Esophagus squamous epithelium (tissue), 5 donors: ENCODE measurements at regions not wholly inside any gene's neighbourhood (a gene's known extent, or its start where the extent isn't known, plus 50 kb on each side); places are given as distances from the start of the nearest gene placed in this dataset.
"Not testable (repeated sequence)": the region's sequence is repeated elsewhere in the genome, so short reads cannot be mapped to it uniquely, and the experiment has no call there.

Source experiments
- DNase-seq: peaks from one replicate; lab custom pipeline; 2025; lab: John Stamatoyannopoulos, UW
- H3K27ac ChIP-seq, 4 donors: fragments of 200-600 bp; sonication (generic); one replicate each; pipeline ENCODE4 v1.5.1; 2016 to 2019; ENCODE audit warnings: mild to moderate bottlenecking in 1 of 4
- H3K27me3 ChIP-seq, 4 donors: fragments of 200-600 bp; sonication (generic); 1 replicate in 3 of 4; 2 replicates in 1 of 4; pipeline versions ENCODE4 v1.5.1 to v1.6.0; 2017 to 2021; ENCODE audit warnings: antibody characterized with exemption in 1 of 4
- H3K36me3 ChIP-seq, 3 donors: fragments of 200-600 bp; sonication (generic); one replicate each; pipeline ENCODE4 v1.5.1; 2016 to 2019
- H3K4me1 ChIP-seq, 3 donors: fragments of 200-600 bp; sonication (generic); one replicate each; pipeline ENCODE4 v1.5.1; 2017 to 2019
- H3K4me3 ChIP-seq, 4 donors: fragments of 200-600 bp; sonication (generic); 1 replicate in 3 of 4; 2 replicates in 1 of 4; pipeline ENCODE4 v1.5.1; 2016 to 2019; ENCODE audit warnings: mild to moderate bottlenecking in 2 of 4, moderate library complexity in 1 of 4
- H3K9me3 ChIP-seq, 3 donors: fragments of 200-600 bp; sonication (generic); one replicate each; pipeline ENCODE4 v1.5.1; 2016 to 2019
- CTCF ChIP-seq, 6 experiments: fragments of 450-650 bp in 4 of 6; fragments of 200-600 bp in 2 of 6; sonication (generic) in 2 of 6; IDR thresholded peaks; one replicate each; pipeline ENCODE4 v1.5.1; 2016 to 2019; ENCODE audit warnings: antibody characterized with exemption in 6 of 6, mild to moderate bottlenecking in 4 of 6, moderate library complexity in 4 of 6
- POLR2A ChIP-seq, 4 donors: fragments of 450-650 bp; IDR thresholded peaks; one replicate each; pipeline ENCODE4 v1.6.1; 2017; ENCODE audit warnings: antibody characterized with exemption in 4 of 4, mild to moderate bottlenecking in 4 of 4, moderate library complexity in 3 of 4
- WGBS, 2 donors: methylation state at CpG; one replicate each; pipeline ENCODE4 v1.1.5; 2018; 5-methylcytosine and 5-hydroxymethylcytosine counted together
- intact Hi-C: fragments of 100-400 bp; cut with DNase I; formaldehyde crosslinking; loops from one replicate; pipeline ENCODE4 v1.15.0; 2022
- donor health status: DM: yes; HTN: yes; CAD: no.

GRCh38 chr1:146409817-146410441 lies 181.1 kb upstream of the NOTCH2NLA start:
- intact Hi-C loops, H3K4me1 ChIP-seq, H3K9me3 ChIP-seq, DNase-seq, H3K27me3 ChIP-seq, H3K36me3 ChIP-seq: not testable (repeated sequence)
- Histone ChIP-seq H3K27ac (peak overlapping the region; percentile 77 to 84 (median 80)), H3K4me3 (peak overlapping the region; percentile 16 to 53 (median 37))
- TF ChIP-seq POLR2A (IDR thresholded peaks at IDR 0.05), result peak in 2 of 4 donors; percentile 66 to 77
- 15 to 35% methylated on average over 21 to 22 of the region's 26 CpGs for WGBS, 2 donors

GRCh38 chr1:146409116-146409801 lies 180.4 kb upstream of the NOTCH2NLA start:
- H3K27ac ChIP-seq, result peak overlapping the region; percentile 77 to 84 (median 80)
- not testable (repeated sequence) for H3K4me1 ChIP-seq, DNase-seq

DNA sequence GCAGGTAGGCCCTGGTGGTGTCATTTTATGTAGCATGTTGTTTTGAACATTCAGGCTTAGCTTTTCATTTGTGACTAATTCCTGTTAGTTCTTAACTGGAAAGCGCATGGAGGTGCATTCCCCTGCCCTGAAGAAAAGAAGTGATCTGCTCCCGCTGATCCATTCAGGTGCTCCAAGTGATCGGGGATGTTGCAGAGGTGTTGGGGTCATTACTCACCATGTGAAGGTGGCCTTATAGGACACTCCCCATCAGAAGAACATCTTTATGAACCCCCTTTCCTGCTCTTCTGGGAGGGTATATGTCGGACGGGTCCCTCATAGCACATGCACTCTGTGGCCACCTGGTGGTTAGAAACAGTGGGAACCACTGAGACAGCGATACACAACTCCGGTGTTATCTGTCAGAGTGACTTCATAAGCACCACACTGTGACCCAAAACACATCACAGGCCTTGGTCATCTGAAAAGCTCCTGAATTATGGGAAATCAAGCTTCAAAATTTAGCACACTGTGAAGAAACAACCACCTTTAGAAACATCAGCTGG lies 172.5 kb upstream of the NOTCH2NLA start:
- H3K27me3 ChIP-seq, H3K4me3 ChIP-seq, H3K4me1 ChIP-seq, H3K36me3 ChIP-seq, H3K9me3 ChIP-seq, DNase-seq, intact Hi-C loops: not testable (repeated sequence)
- peak overlapping the region in 2 of 4 donors; percentile 20 to 36 for H3K27ac ChIP-seq
- TF ChIP-seq CTCF (IDR thresholded peaks at IDR 0.05), result peak in 5 of 6 experiments; percentile 28 to 57 (median 49)
- 0 to 17% methylated on average over 1 to 2 of the region's 7 CpGs for WGBS, 2 donors

More at GRCh38 chr1:146409116-146409801, 180.4 kb upstream of the NOTCH2NLA start:
- intact Hi-C loops, H3K36me3 ChIP-seq, H3K9me3 ChIP-seq, H3K27me3 ChIP-seq: not testable (repeated sequence)
- H3K4me3 ChIP-seq, result peak overlapping the region in 3 of 4 donors; percentile 37 to 53 (median 37)
- 7% methylated on average over 6 of the region's 24 CpGs; no CpG with 5 or more reads in 1 of the 2 donors for WGBS, 2 donors

DNA sequence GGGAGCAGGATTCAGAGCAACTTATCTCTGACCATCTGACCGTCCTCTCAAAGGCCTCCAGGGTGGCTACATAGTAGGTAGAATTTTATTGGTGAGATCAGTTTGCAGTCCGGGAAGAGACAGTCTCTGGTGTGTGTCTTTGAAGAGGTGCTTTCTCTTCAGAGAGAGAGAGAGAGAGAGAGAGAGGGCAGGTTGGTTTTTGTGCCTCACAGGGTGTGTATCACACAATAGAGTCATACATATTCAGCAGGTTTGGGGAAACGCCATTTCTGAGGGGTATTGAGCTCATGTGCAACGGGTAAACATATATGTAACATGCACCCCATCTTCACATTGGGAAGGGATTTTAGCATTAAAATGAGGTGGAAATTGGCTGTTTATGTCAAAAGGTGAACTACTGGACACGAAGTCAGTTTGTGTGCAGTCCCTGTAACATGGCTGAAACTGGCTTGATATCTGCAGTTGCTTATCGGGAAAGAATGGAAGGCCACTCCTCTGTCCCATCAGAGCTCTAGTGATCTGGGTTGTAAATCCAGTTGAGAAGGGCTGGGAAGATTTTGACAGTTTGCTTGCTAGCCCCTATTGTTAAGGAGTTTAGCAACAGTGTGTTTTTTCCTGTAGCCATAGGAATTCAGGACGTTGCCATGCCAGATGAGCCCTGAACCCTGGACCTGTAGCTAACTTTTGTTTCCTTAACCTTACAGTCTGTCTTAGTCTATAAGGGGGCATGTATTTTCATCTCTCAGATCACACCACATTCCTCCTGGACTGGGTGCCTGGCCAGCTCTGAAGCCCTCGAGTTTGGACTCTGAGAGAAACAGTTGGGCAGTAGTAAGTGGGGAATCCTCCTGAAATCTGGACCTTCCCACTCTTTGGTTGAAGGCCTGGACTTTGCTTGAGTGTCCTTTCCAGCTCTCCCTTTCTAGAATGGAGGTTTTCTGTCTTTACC lies 171.6 kb upstream of the NOTCH2NLA start:
- H3K4me1 ChIP-seq, intact Hi-C loops, DNase-seq, H3K36me3 ChIP-seq, H3K9me3 ChIP-seq, H3K27me3 ChIP-seq, H3K4me3 ChIP-seq: not testable (repeated sequence)
- 72 to 75% methylated on average over 6 to 8 of the region's 8 CpGs for WGBS, 2 donors
- peak overlapping the region in 3 of 4 donors; percentile 3 to 42 (median 36) for H3K27ac ChIP-seq

GRCh38 chr1:146399225-146399624 lies 170.4 kb upstream of the NOTCH2NLA start:
- H3K4me3 ChIP-seq, H3K27ac ChIP-seq, DNase-seq, intact Hi-C loops, H3K27me3 ChIP-seq, H3K4me1 ChIP-seq, H3K36me3 ChIP-seq, H3K9me3 ChIP-seq: not testable (repeated sequence)
- 40 to 91% methylated on average over 1 to 2 of the region's 2 CpGs for WGBS, 2 donors

DNA sequence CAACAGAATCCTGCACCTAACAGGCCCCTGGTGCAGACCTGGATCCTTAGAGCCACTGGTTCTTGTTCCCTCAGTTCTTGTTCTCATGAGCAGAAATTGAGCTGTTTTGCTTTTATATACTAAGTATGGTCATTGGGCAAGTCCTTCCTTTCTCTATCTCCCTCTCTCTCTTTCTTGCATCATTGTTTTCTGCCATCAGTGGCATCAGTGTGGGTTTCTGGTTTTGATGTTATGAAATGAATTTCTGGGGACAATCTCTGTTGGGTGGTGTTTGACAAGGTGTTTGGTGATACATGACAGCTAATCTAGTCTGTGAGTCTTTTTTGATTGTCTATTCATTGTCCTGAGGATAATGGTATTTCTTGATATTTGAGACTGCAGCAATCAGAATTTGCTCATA lies 168.0 kb upstream of the NOTCH2NLA start:
- H3K36me3 ChIP-seq, H3K27ac ChIP-seq, H3K9me3 ChIP-seq, DNase-seq, H3K4me3 ChIP-seq, H3K27me3 ChIP-seq, H3K4me1 ChIP-seq, intact Hi-C loops: not testable (repeated sequence)

- H3K9me3 ChIP-seq, DNase-seq, intact Hi-C loops, H3K4me3 ChIP-seq, H3K4me1 ChIP-seq, H3K27ac ChIP-seq, H3K36me3 ChIP-seq, H3K27me3 ChIP-seq: not testable (repeated sequence)
- WGBS, 2 donors, result 70 to 100% methylated on average over 1 to 4 of the region's 6 CpGs
Measured at GRCh38 chr1:146396242-146396641, 167.4 kb upstream of the NOTCH2NLA start.

- DNase-seq, result not testable (repeated sequence)
Measured at GRCh38 chr1:146393796-146394195, 165.0 kb upstream of the NOTCH2NLA start.

DNA sequence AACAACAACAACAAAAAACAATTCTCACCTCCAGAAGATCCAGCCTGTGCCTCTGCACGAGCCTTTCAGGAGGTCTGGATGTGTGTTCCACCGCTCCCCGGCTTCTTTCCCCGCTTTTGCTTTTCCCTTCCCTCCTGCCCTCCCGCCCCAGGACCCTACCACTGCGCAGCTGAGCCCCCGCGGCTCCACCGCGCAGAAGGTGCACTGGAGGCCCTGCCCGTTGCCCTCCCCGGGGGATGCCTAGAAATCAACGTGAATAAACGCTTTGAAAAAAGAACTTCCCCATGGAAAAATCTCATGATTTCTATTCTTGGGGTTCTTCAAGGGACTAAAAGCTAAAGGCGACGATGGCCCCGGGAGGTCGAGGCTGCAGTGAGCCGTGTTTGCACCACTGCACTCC lies 164.3 kb upstream of the NOTCH2NLA start:
- H3K9me3 ChIP-seq, H3K27me3 ChIP-seq, H3K4me3 ChIP-seq, H3K4me1 ChIP-seq, H3K36me3 ChIP-seq, H3K27ac ChIP-seq, intact Hi-C loops, DNase-seq: not testable (repeated sequence)
- 60 to 70% methylated on average over 3 to 7 of the region's 19 CpGs for WGBS, 2 donors

More at GRCh38 chr1:146393796-146394195, 165.0 kb upstream of the NOTCH2NLA start:
- H3K36me3 ChIP-seq, intact Hi-C loops, H3K9me3 ChIP-seq, H3K4me1 ChIP-seq, H3K27ac ChIP-seq, H3K4me3 ChIP-seq, H3K27me3 ChIP-seq: not testable (repeated sequence)
- WGBS, 2 donors, result 60 to 68% methylated on average over 1 to 3 of the region's 23 CpGs

- H3K27me3 ChIP-seq, DNase-seq, H3K9me3 ChIP-seq, H3K4me1 ChIP-seq, H3K27ac ChIP-seq, intact Hi-C loops, H3K4me3 ChIP-seq, H3K36me3 ChIP-seq: not testable (repeated sequence)
- WGBS, 2 donors, result no CpG with 5 or more reads among the region's 6 CpGs
Measured at GRCh38 chr1:146389178-146389577, 160.4 kb upstream of the NOTCH2NLA start.
